ENCODE measurements at regions not wholly inside any gene's neighbourhood (a gene's known extent, or its start where the extent isn't known, plus 50 kb on each side); places are given as distances from the start of the nearest gene placed in this dataset.

DNA sequence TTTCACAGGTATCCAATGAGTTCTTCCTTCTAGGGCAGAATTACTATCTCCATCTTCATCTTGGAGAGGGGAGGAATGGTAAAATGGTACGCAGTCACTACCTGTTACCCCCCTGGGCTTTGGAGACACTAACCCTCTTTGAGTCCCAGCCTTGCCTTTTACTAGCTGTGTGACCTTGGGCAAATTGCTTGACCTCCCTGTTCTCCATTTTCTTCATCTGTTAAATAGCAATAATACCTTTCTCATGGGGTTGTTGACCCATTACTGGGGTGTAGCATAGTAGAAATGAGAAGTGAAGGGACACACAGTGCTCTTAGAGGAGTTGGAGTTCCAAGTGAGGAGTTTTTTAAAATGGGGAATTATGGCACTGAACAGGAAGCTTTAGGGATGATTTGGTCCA, 324.7 kb downstream of the FOXL1 start:
- no peak for FAIRE-seq
- Histone ChIP-seq H4K20me1 (ENCODE audit: insufficient read depth, low read length) (no peaks in the 10 kb centered on the region), H3K4me2 (ENCODE audit: low read length) (no peak overlapping the region), H3K36me3 (ENCODE audit: insufficient read depth, low read length) (no peaks in the 10 kb centered on the region), H3K9ac (ENCODE audit: low read length) (no peak overlapping the region), H3K27me3 (ENCODE audit: insufficient read depth, low read length) (no peaks in the 10 kb centered on the region), H3K9me3 (ENCODE audit: insufficient read depth, low read depth, low read length) (no peaks in the 10 kb centered on the region), H3K27ac (ENCODE audit: low read depth, low read length) (no peak overlapping the region), H3K79me2 (ENCODE audit: insufficient read depth, low read length) (no peaks in the 10 kb centered on the region), H2AFZ (ENCODE audit: low read depth, low read length) (no peak overlapping the region), H3K4me3 (ENCODE audit: insufficient read depth, low read depth, low read length) (no peak overlapping the region), H3K4me1 (ENCODE audit: insufficient read depth, low read length) (peaks cover 22% of the 10 kb centered on the region)
- no peaks in the 10 kb centered on the region for H3K36me3 Mint-ChIP-seq (ENCODE audit: low read depth, unreplicated experiment)
- DNase-seq (ENCODE audit: low read depth): no peak
- TF ChIP-seq, protein P1, sequence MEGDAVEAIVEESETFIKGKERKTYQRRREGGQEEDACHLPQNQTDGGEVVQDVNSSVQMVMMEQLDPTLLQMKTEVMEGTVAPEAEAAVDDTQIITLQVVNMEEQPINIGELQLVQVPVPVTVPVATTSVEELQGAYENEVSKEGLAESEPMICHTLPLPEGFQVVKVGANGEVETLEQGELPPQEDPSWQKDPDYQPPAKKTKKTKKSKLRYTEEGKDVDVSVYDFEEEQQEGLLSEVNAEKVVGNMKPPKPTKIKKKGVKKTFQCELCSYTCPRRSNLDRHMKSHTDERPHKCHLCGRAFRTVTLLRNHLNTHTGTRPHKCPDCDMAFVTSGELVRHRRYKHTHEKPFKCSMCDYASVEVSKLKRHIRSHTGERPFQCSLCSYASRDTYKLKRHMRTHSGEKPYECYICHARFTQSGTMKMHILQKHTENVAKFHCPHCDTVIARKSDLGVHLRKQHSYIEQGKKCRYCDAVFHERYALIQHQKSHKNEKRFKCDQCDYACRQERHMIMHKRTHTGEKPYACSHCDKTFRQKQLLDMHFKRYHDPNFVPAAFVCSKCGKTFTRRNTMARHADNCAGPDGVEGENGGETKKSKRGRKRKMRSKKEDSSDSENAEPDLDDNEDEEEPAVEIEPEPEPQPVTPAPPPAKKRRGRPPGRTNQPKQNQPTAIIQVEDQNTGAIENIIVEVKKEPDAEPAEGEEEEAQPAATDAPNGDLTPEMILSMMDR (IDR thresholded peaks at IDR 0.05; ENCODE audit: insufficient read depth, low read depth, low read length): no peak
- TF ChIP-seq EZH2 (IDR thresholded peaks at IDR 0.05; ENCODE audit: insufficient read depth, low read length): no peak
- peaks cover 35% of the 10 kb centered on the region for H3K27me3 Mint-ChIP-seq (ENCODE audit: low read depth, unreplicated experiment)
- no peak overlapping the region for H3K27ac Mint-ChIP-seq (ENCODE audit: unreplicated experiment)
- H3K4me1 Mint-ChIP-seq (ENCODE audit: low read depth, unreplicated experiment): peaks cover 14% of the 10 kb centered on the region
- peaks cover 5% of the 10 kb centered on the region for H3K9me3 Mint-ChIP-seq (ENCODE audit: unreplicated experiment)
- H3K4me3 Mint-ChIP-seq (ENCODE audit: unreplicated experiment): no peak overlapping the region

DNA sequence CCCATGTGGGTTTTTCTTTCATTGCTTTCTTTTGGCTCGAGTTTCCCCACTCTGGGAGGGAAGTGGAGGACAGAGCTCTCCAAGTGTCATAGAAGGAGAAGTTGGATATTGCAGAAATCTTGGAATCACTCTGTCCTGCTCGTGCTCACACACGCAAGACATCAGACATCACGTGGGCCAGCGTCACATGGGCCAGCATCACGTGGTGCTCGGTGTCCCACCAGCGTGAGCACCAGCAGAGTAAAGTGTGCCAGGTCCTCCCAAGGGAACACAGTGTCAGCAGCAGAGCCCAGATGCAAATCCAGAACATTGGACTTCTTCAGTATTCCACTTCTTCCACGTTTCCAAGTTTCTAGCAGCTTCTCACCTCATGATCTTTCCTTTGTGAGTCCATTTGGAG, 327.0 kb downstream of the FOXL1 start:
- Mint-ChIP-seq H3K4me3 (ENCODE audit: unreplicated experiment) (no peak overlapping the region), H3K36me3 (ENCODE audit: low read depth, unreplicated experiment) (no peaks in the 10 kb centered on the region), H3K27ac (ENCODE audit: unreplicated experiment) (no peak overlapping the region), H3K4me1 (ENCODE audit: low read depth, unreplicated experiment) (peaks cover 8% of the 10 kb centered on the region), H3K27me3 (ENCODE audit: low read depth, unreplicated experiment) (peaks cover 36% of the 10 kb centered on the region), H3K9me3 (ENCODE audit: unreplicated experiment) (peaks cover 5% of the 10 kb centered on the region)
- Histone ChIP-seq H2AFZ (ENCODE audit: low read depth, low read length) (no peak overlapping the region), H3K4me1 (ENCODE audit: insufficient read depth, low read length) (peaks cover 10% of the 10 kb centered on the region), H3K27ac (ENCODE audit: low read depth, low read length) (no peak overlapping the region), H3K79me2 (ENCODE audit: insufficient read depth, low read length) (no peaks in the 10 kb centered on the region), H3K9ac (ENCODE audit: low read length) (no peak overlapping the region), H3K4me3 (ENCODE audit: insufficient read depth, low read depth, low read length) (no peak overlapping the region), H3K9me3 (ENCODE audit: insufficient read depth, low read depth, low read length) (no peaks in the 10 kb centered on the region), H3K36me3 (ENCODE audit: insufficient read depth, low read length) (no peaks in the 10 kb centered on the region), H3K4me2 (ENCODE audit: low read length) (no peak overlapping the region), H4K20me1 (ENCODE audit: insufficient read depth, low read length) (no peaks in the 10 kb centered on the region), H3K27me3 (ENCODE audit: insufficient read depth, low read length) (no peaks in the 10 kb centered on the region)
- TF ChIP-seq, protein P1 (IDR thresholded peaks at IDR 0.05; ENCODE audit: insufficient read depth, low read depth, low read length): no peak
- FAIRE-seq: no peak
- no peak for DNase-seq (ENCODE audit: low read depth)

DNA sequence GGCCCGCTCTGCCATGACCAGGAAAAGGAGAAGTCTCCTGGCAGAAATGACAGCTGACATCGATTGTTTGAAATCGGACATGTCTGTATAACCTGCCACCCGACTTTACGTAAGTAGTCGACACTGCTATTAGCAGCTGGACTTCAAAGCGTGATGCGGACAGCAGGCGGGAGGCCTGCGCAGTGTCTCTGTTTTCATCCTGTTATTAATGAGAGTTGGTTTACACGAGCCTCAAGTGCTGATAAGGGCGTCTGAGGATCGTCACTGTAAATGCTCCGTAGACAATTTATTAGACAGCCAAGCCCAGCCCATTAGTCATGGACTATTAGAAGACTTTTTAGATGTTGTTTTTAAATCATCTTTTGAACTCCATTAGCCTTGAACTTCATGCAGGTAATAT, 328.3 kb downstream of the FOXL1 start:
- Mint-ChIP-seq H3K36me3 (ENCODE audit: low read depth, unreplicated experiment) (no peaks in the 10 kb centered on the region), H3K9me3 (ENCODE audit: unreplicated experiment) (peaks cover 5% of the 10 kb centered on the region), H3K27me3 (ENCODE audit: low read depth, unreplicated experiment) (peaks cover 36% of the 10 kb centered on the region), H3K4me1 (ENCODE audit: low read depth, unreplicated experiment) (peaks cover 3% of the 10 kb centered on the region), H3K4me3 (ENCODE audit: unreplicated experiment) (no peak overlapping the region), H3K27ac (ENCODE audit: unreplicated experiment) (no peak overlapping the region)
- Histone ChIP-seq H3K4me3 (ENCODE audit: insufficient read depth, low read depth, low read length) (no peak overlapping the region), H3K4me2 (ENCODE audit: low read length) (no peak overlapping the region), H3K4me1 (ENCODE audit: insufficient read depth, low read length) (peaks cover 4% of the 10 kb centered on the region), H3K36me3 (ENCODE audit: insufficient read depth, low read length) (no peaks in the 10 kb centered on the region), H2AFZ (ENCODE audit: low read depth, low read length) (no peak overlapping the region), H4K20me1 (ENCODE audit: insufficient read depth, low read length) (no peaks in the 10 kb centered on the region), H3K9me3 (ENCODE audit: insufficient read depth, low read depth, low read length) (no peaks in the 10 kb centered on the region), H3K9ac (ENCODE audit: low read length) (no peak overlapping the region), H3K79me2 (ENCODE audit: insufficient read depth, low read length) (no peaks in the 10 kb centered on the region), H3K27ac (ENCODE audit: low read depth, low read length) (no peak overlapping the region), H3K27me3 (ENCODE audit: insufficient read depth, low read length) (no peaks in the 10 kb centered on the region)
- DNase-seq (ENCODE audit: low read depth): peak; percentile 45
- TF ChIP-seq EZH2 (IDR thresholded peaks at IDR 0.05; ENCODE audit: insufficient read depth, low read length): no peak
- TF ChIP-seq, protein P1 (IDR thresholded peaks at IDR 0.05; ENCODE audit: insufficient read depth, low read depth, low read length): no peak
- no peak for FAIRE-seq

Data from astrocyte (in vitro differentiated cells and primary cell).